K562 (cell line): ENCODE measurements at regions not wholly inside any gene's neighbourhood (a gene's known extent, or its start where the extent isn't known, plus 50 kb on each side); places are given as distances from the start of the nearest gene placed in this dataset.

Source experiments
- ATAC-seq: fragments of 200-7000 bp; cut with Tn5 transposase; 3 replicates; pipeline ENCODE4 v1.9.1; 2020; ENCODE audit warnings: moderate library complexity
- BruUV-seq: library from RNA; stranded (reverse); fragments of 400-500 nt; replicated peaks from 2 replicates; lab custom pipeline; 2021; lab: Mats Ljungman, UMichigan
- CTCF ChIA-PET: fragments of 300-600 bp; formaldehyde crosslinking; extraction: SDS; loops from one replicate; lab custom pipeline; 2021; ENCODE audit warnings: low intra/inter-chr PET ratio; lab: Yijun Ruan, JAX
- POLR2A ChIA-PET: fragments of 300-600, 350-650 bp; sonication (Branson Sonifier 250); formaldehyde crosslinking; extraction: SDS; loops from one replicate; lab custom pipeline; 2021; ENCODE audit warnings: antibody characterized with exemption, inconsistent platforms; lab: Yijun Ruan, JAX
- DNase-seq, 4 experiments: peaks; one replicate each; pipeline versions ENCODE4 v3.0.0 to v3.0.0-alpha.2; 2011 to 2018; ENCODE audit warnings: low spot score in 3 of 4, mixed read lengths in 3 of 4; ENCODE audit errors: extremely low read depth in 1 of 4
- FAIRE-seq: peaks from 2 replicates; lab custom pipeline; 2011; peaks lifted over from hg19 to GRCh38; lab: Jason Lieb, UNC
- H2AFZ ChIP-seq: 2 replicates; pipeline ENCODE4 v1.6.0; 2011; ENCODE audit warnings: low read depth, low read length, control low read depth, inconsistent platforms
- H3K27ac ChIP-seq: fragments of 200-600 bp; 3 replicates; pipeline ENCODE4 v1.8.0; 2011; ENCODE audit warnings: low read depth, mild to moderate bottlenecking, control low read depth, inconsistent platforms, low read length, moderate library complexity, mixed read lengths; ENCODE audit errors: extremely low read depth
- H3K27me3 ChIP-seq, 2 experiments: fragments of 300-600 bp in 1 of 2; 2 replicates in 1 of 2; 3 replicates in 1 of 2; pipeline versions ENCODE4 v1.6.0 to v1.8.0; 2011; ENCODE audit warnings: inconsistent platforms in 2 of 2, low read length in 2 of 2, mild to moderate bottlenecking in 1 of 2, mixed read lengths in 1 of 2, moderate library complexity in 1 of 2; ENCODE audit not compliant: control insufficient read depth in 2 of 2, insufficient read depth in 2 of 2
- H3K36me3 ChIP-seq: fragments of 300-600 bp; 3 replicates; pipeline ENCODE4 v1.8.0; 2011; ENCODE audit warnings: mild to moderate bottlenecking, low read length, inconsistent platforms; ENCODE audit not compliant: control insufficient read depth, insufficient read depth
- H3K4me1 ChIP-seq, 2 experiments: fragments of 200-600 bp in 1 of 2; replicated peaks in 1 of 2; 2 replicates in 1 of 2; 3 replicates in 1 of 2; pipeline versions ENCODE4 v1.5.1 to v1.8.0; 2011; ENCODE audit warnings: inconsistent platforms in 2 of 2, low read length in 2 of 2, mild to moderate bottlenecking in 1 of 2, mixed read lengths in 1 of 2, moderate library complexity in 1 of 2; ENCODE audit not compliant: control insufficient read depth in 2 of 2, insufficient read depth in 2 of 2
- H3K4me2 ChIP-seq: 2 replicates; pipeline ENCODE4 v1.6.1; 2011; ENCODE audit warnings: low read length, control low read depth, inconsistent platforms, mixed read lengths; ENCODE audit not compliant: insufficient read depth
- H3K4me3 ChIP-seq: fragments of 200-600 bp; sonication (generic), shearing (Covaris generic); 2 replicates; pipeline ENCODE4 v1.5.1; 2016; ENCODE audit warnings: control low read depth, inconsistent platforms
- H3K79me2 ChIP-seq: fragments of 200-600 bp; 3 replicates; pipeline ENCODE4 v1.8.0; 2011; ENCODE audit warnings: low read length, inconsistent platforms; ENCODE audit not compliant: control insufficient read depth, insufficient read depth
- H3K9ac ChIP-seq, 2 experiments: 2 replicates each; pipeline versions ENCODE4 v1.6.0 to v1.6.1; 2011; ENCODE audit warnings: low read depth in 2 of 2, low read length in 2 of 2, control low read depth in 1 of 2, inconsistent platforms in 1 of 2, mild to moderate bottlenecking in 1 of 2, mixed read lengths in 1 of 2; ENCODE audit not compliant: insufficient read depth in 1 of 2
- H3K9me1 ChIP-seq: one replicate; pipeline ENCODE4 v1.6.0; 2011; ENCODE audit warnings: inconsistent platforms, mild to moderate bottlenecking, low read length, moderate library complexity; ENCODE audit not compliant: control insufficient read depth, insufficient read depth
- H3K9me3 ChIP-seq: replicated peaks from 2 replicates; pipeline ENCODE4 v1.5.1; 2011; ENCODE audit warnings: low read depth, low read length, inconsistent platforms; ENCODE audit not compliant: control insufficient read depth, insufficient read depth
- H4K20me1 ChIP-seq: replicated peaks from 2 replicates; pipeline ENCODE4 v1.6.1; 2011; ENCODE audit warnings: low read length, inconsistent platforms, mixed read lengths; ENCODE audit not compliant: control insufficient read depth, insufficient read depth
- ARHGAP35 ChIP-seq: fragments of 450-650 bp; IDR thresholded peaks from 2 replicates; pipeline ENCODE4 v1.6.1; 2018; ENCODE audit not compliant: partially characterized antibody
- EHMT2 ChIP-seq: fragments of 450-650 bp; IDR thresholded peaks from 2 replicates; pipeline ENCODE4 v1.6.1; 2018; ENCODE audit warnings: antibody characterized with exemption
- ELF4 ChIP-seq: fragments of 450-650 bp; formaldehyde crosslinking; IDR thresholded peaks from 2 replicates; pipeline ENCODE4 v1.4.0; 2022; ENCODE audit warnings: missing genetic modification characterization
- FOXM1 ChIP-seq, 2 experiments: fragments of 450-650 bp in 1 of 2; sonication (generic) in 1 of 2; formaldehyde crosslinking in 1 of 2; IDR thresholded peaks; 2 replicates each; pipeline versions ENCODE4 v1.6.1 to v1.9.0; 2017 to 2022; ENCODE audit warnings: low read depth in 2 of 2, mild to moderate bottlenecking in 2 of 2, missing genetic modification reagents in 1 of 2, moderate library complexity in 1 of 2
- HINFP ChIP-seq: fragments of 450-650 bp; conservative IDR thresholded peaks from 2 replicates; pipeline ENCODE4 v1.6.1; 2016; ENCODE audit warnings: missing genetic modification characterization, low read depth, mild to moderate bottlenecking, control low read depth, missing compliant biosample characterization
- MAFF ChIP-seq: IDR thresholded peaks from 2 replicates; pipeline ENCODE4 v1.6.1; 2012; ENCODE audit warnings: low read length, improper control_type of control experiment
- MCM7 ChIP-seq, 2 experiments: fragments of 450-650 bp; IDR thresholded peaks; 2 replicates each; pipeline ENCODE4 v1.6.1; 2016 to 2018
- MEF2D ChIP-seq: conservative IDR thresholded peaks from 2 replicates; pipeline ENCODE4 v1.6.1; 2016; ENCODE audit warnings: low read depth, missing genetic modification characterization, missing compliant biosample characterization
- SMC3 ChIP-seq: conservative IDR thresholded peaks from 2 replicates; pipeline ENCODE4 v1.6.1; 2011; ENCODE audit warnings: low read depth, low read length, improper control_type of control experiment; ENCODE audit not compliant: insufficient read depth
- ZBTB8A ChIP-seq: fragments of 450-650 bp; IDR thresholded peaks from 2 replicates; pipeline ENCODE4 v1.6.1; 2018; ENCODE audit warnings: mild to moderate bottlenecking, moderate library complexity; ENCODE audit not compliant: partially characterized antibody
- ZNF408 ChIP-seq: fragments of 250-450 bp; sonication (Bioruptor Pico); IDR thresholded peaks from 2 replicates; pipeline ENCODE4 v1.4.0; 2020; ENCODE audit warnings: low read depth, mild to moderate bottlenecking, moderate library complexity
- WGBS: fragments of 100-300 bp; shearing (Covaris generic); methylation state at CpG from one replicate; pipeline ENCODE4 v1.1.6; 2016; ENCODE audit warnings: low coverage, mixed read lengths; ENCODE audit not compliant: insufficient coverage; ENCODE audit errors: missing lambda C conversion rate; 5-methylcytosine and 5-hydroxymethylcytosine counted together
- in situ Hi-C: fragments of 300-500 bp; cut with MboI; formaldehyde crosslinking; loops from 4 replicates; pipeline ENCODE4 v1.15.0; 2018; ENCODE audit warnings: inconsistent platforms, mixed read lengths
- intact Hi-C: fragments of 100-400 bp; cut with micrococcal nuclease; formaldehyde crosslinking; loops from 2 replicates; pipeline ENCODE4 v1.14.2; 2022
- TF ChIP-seq, protein P1 (sequence below): fragments of 250-450 bp; sonication (Bioruptor Pico); IDR thresholded peaks from 2 replicates; pipeline ENCODE4 v1.5.0; 2021; ENCODE audit warnings: mild to moderate bottlenecking, moderate library complexity
- TF ChIP-seq, protein P2 (sequence below): fragments of 250-450 bp; sonication (Bioruptor Pico); IDR thresholded peaks from 2 replicates; pipeline ENCODE4 v1.8.0; 2021; ENCODE audit warnings: moderate library complexity, mild to moderate bottlenecking, inconsistent platforms

DNA sequence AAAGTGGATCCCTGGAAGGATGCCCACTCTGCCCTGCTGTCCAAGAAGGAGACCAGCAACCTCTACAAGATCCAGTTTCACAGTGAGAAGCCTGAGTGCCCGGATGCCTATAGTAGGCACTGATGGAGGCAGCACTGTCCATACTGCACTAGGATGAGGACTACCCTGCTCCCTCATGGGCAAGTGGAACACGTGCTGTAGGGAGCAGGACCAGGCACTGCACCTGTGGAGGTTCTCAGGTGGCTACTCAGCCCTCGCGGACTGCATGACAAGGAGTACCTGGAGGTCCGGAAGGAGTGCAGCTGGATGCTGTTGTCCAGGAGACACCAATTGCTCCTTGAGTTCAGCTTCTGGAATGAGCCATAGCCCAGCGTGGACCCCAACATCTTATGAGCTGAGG is 146.1 kb upstream of the NLRP1 start:
- no TSS peak for BruUV-seq
- DNase-seq: no peak
- Histone ChIP-seq H3K27me3 (peaks cover 0 to 5% of the 10 kb centered on the region in 2 experiments; a peak in 2 of 5 replicates), H3K79me2 (no peaks in the 10 kb centered on the region), H3K4me1 (no peaks in the 10 kb centered on the region), H3K9me3 (no peaks in the 10 kb centered on the region), H4K20me1 (no peaks in the 10 kb centered on the region), H3K4me2 (no peak overlapping the region), H3K9me1 (no peaks in the 10 kb centered on the region), H3K36me3 (no peaks in the 10 kb centered on the region), H3K9ac (no peak overlapping the region), H2AFZ (no peak overlapping the region), H3K27ac (no peak overlapping the region), H3K4me3 (no peak overlapping the region)
- ChIA-PET POLR2A (no interaction called here), CTCF (no interaction called here)
- intact Hi-C loops: no loop called here
- no peak for ATAC-seq
- 0% methylated on average over 5 of the region's 6 CpGs for WGBS
- in situ Hi-C loops: no loop called here
- no peak for FAIRE-seq
- TF ChIP-seq ZBTB8A (no peak), SMC3 (no peak), ARHGAP35 (no peak), HINFP (tag) (no peak), MCM7 (IDR thresholded peaks at IDR 0.05) (no peak), MAFF (no peak), EHMT2 (no peak), FOXM1 (IDR thresholded peaks at IDR 0.05; ENCODE audit: low read depth) (no peak), FOXM1 (CRISPR knock-in tag; IDR thresholded peaks at IDR 0.05; ENCODE audit: low read depth) (no peak), MEF2D (tag) (no peak), ZNF408 (CRISPR knock-in tag) (no peak), ELF4 (CRISPR knock-in tag) (no peak)
- TF ChIP-seq, protein P1, sequence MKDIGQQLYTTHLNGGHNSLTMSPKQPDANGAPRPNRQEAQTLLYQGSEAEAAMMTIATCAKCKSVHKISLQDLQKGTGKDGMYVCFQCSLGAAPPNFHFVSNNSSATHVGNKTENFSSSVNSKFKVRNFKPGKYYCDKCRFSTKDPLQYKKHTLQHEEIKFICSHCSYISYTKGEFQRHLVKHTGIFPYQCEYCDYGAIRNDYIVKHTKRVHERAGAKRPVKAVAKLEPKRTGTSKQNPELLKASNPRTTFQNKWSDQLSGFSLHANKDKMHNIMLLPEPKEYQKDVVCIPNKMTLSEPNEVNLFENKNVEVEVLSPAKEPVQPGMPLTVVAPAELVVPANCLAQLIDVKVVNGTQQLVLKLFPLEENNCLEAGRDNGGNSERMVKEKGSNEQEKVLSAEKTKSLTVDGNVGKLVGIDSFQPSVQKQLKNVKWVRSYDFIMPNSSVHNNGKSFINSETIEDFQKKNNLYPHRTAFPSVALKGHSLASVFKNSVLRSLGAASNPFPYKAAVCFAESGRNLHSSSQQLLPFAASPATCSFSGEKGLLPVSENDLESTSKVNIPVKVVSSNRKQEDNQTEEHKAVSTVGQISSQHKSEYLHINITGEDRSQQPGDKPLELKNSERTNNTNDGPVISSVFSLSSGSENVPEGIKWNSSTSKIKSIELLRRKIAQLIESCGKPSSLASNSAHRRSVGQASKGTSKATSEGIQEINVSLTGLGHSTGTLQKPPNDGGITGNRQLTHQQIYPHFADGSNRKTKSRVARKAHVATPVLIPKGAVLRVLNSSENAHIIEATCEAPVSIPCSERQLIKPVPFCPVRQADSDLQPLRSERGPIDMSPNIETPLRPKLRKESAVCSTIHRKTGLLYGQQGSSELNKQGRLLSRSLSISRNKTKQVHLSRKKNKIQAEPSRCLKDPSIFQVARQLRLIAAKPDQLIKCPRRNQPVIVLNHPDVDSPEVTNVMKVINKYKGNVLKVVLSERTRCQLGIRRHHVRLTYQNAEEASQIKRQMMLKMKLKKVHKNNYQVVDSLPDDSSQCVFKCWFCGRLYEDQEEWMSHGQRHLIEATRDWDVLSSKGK: no peak
- TF ChIP-seq, protein P2, sequence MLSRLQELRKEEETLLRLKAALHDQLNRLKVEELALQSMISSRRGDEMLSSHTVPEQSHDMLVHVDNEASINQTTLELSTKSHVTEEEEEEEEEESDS (CRISPR knock-in tag): no peak
